Activated B cell treated with CpG ODN at 0.5 μM for 24 hours (primary cell): ENCODE measurements at regions not wholly inside any gene's neighbourhood (a gene's known extent, or its start where the extent isn't known, plus 50 kb on each side); places are given as distances from the start of the nearest gene placed in this dataset.

Source experiments
- ATAC-seq: fragments of 200-7000 bp; cut with Tn5 transposase; one replicate; pipeline ENCODE4 v1.10.0; 2021; ENCODE audit warnings: low read depth, mild to moderate bottlenecking, moderate library complexity
- CTCF ChIA-PET: fragments of 350-600 bp; sonication (Branson Sonifier 250); formaldehyde crosslinking; loops from one replicate; lab custom pipeline; 2021; ENCODE audit warnings: antibody characterized with exemption; lab: Charles Lee
- POLR2A ChIA-PET: fragments of 350-600 bp; sonication (Branson Sonifier 250); formaldehyde crosslinking; loops from one replicate; lab custom pipeline; 2021; ENCODE audit warnings: antibody characterized with exemption; lab: Charles Lee
- DNase-seq: peaks from one replicate; pipeline ENCODE4 v3.0.0; 2022
- H3K27ac Mint-ChIP-seq: one replicate; pipeline ENCODE4 v1.8.0; 2020; ENCODE audit warnings: mixed read lengths
- H3K27me3 Mint-ChIP-seq: one replicate; pipeline ENCODE4 v1.8.0; 2021; ENCODE audit warnings: mixed read lengths
- H3K36me3 Mint-ChIP-seq: one replicate; pipeline ENCODE4 v1.8.0; 2021; ENCODE audit warnings: low read depth, mixed read lengths
- H3K4me1 Mint-ChIP-seq: one replicate; pipeline ENCODE4 v1.8.0; 2021; ENCODE audit warnings: mixed read lengths
- H3K4me3 Mint-ChIP-seq: one replicate; pipeline ENCODE4 v1.8.0; 2020; ENCODE audit warnings: mild to moderate bottlenecking, mixed read lengths
- H3K9me3 Mint-ChIP-seq: one replicate; pipeline ENCODE4 v1.8.0; 2020; ENCODE audit warnings: mixed read lengths
- CTCF ChIP-seq: fragments of 200-600 bp; IDR thresholded peaks from one replicate; pipeline ENCODE4 v1.8.0; 2022; ENCODE audit warnings: antibody characterized with exemption, mild to moderate bottlenecking
- intact Hi-C: fragments of 100-400 bp; cut with micrococcal nuclease; formaldehyde crosslinking; loops from one replicate; pipeline ENCODE4 v1.15.1; 2024

GRCh38 chr3:7999384-7999783, 502.2 kb upstream of the LMCD1 start:
- POLR2A ChIA-PET = no interaction called here
- Mint-ChIP-seq H3K4me3 (no peak overlapping the region), H3K27me3 (no peaks in the 10 kb centered on the region), H3K4me1 (no peaks in the 10 kb centered on the region), H3K27ac (no peak overlapping the region), H3K36me3 (no peaks in the 10 kb centered on the region), H3K9me3 (peaks cover under 1% of the 10 kb centered on the region)
- CTCF ChIA-PET = no interaction called here
- no peak for DNase-seq
- intact Hi-C loops = no loop called here
- ATAC-seq = no peak
- no peak for TF ChIP-seq CTCF

- H3K27ac Mint-ChIP-seq = no peak overlapping the region
- intact Hi-C loops = no loop called here
- no peak for DNase-seq
- no peak overlapping the region for H3K4me3 Mint-ChIP-seq
- no peaks in the 10 kb centered on the region for H3K9me3 Mint-ChIP-seq
- ChIA-PET POLR2A (no interaction called here), CTCF (no interaction called here)
- no peaks in the 10 kb centered on the region for H3K4me1 Mint-ChIP-seq
- ATAC-seq = no peak
- H3K27me3 Mint-ChIP-seq = no peaks in the 10 kb centered on the region
- H3K36me3 Mint-ChIP-seq = no peaks in the 10 kb centered on the region
- no peak for TF ChIP-seq CTCF
These were observed 500.3 kb upstream of the LMCD1 start for GRCh38 chr3:8001307-8001706.

- Mint-ChIP-seq H3K36me3 (no peaks in the 10 kb centered on the region), H3K27ac (no peak overlapping the region), H3K4me3 (no peak overlapping the region), H3K9me3 (no peaks in the 10 kb centered on the region), H3K4me1 (no peaks in the 10 kb centered on the region), H3K27me3 (no peaks in the 10 kb centered on the region)
- ChIA-PET CTCF (no interaction called here), POLR2A (no interaction called here)
- intact Hi-C loops = no loop called here
- TF ChIP-seq CTCF = no peak
- DNase-seq (no peak), ATAC-seq (no peak)
These were observed 499.9 kb upstream of the LMCD1 start for GRCh38 chr3:8001712-8002111.

GRCh38 chr3:8011902-8012301, 489.7 kb upstream of the LMCD1 start:
- no peak overlapping the region for H3K27ac Mint-ChIP-seq
- CTCF ChIA-PET = no interaction called here

GRCh38 chr3:8020047-8020841, 481.4 kb upstream of the LMCD1 start:
- POLR2A ChIA-PET = no interaction called here
- no peak for ATAC-seq
- intact Hi-C loops = no loop called here
- Mint-ChIP-seq H3K9me3 (peaks cover 12% of the 10 kb centered on the region), H3K4me3 (no peak overlapping the region), H3K27ac (no peak overlapping the region), H3K36me3 (no peaks in the 10 kb centered on the region), H3K27me3 (no peaks in the 10 kb centered on the region), H3K4me1 (no peaks in the 10 kb centered on the region)
- CTCF ChIA-PET = no interaction called here
- no peak for TF ChIP-seq CTCF
- no peak for DNase-seq

More at GRCh38 chr3:8011902-8012301, 489.7 kb upstream of the LMCD1 start:
- Mint-ChIP-seq H3K36me3 (no peaks in the 10 kb centered on the region), H3K4me3 (no peak overlapping the region), H3K9me3 (peaks cover 8% of the 10 kb centered on the region), H3K4me1 (no peaks in the 10 kb centered on the region), H3K27me3 (no peaks in the 10 kb centered on the region)
- intact Hi-C loops = no loop called here
- TF ChIP-seq CTCF = no peak
- ATAC-seq = no peak
- POLR2A ChIA-PET = no interaction called here
- no peak for DNase-seq
